ENCODE measurements at regions not wholly inside any gene's neighbourhood (a gene's known extent, or its start where the extent isn't known, plus 50 kb on each side); places are given as distances from the start of the nearest gene placed in this dataset.

- no TSS peak for BruUV-seq (replicated peaks)
- no peaks in the 10 kb centered on the region for H3K4me1 ChIP-seq (ENCODE audit: insufficient read depth, low read length, poor library complexity, severe bottlenecking)
- no peak for TF ChIP-seq EZH2 (IDR thresholded peaks at IDR 0.05; ENCODE audit: borderline replicate concordance, low read depth, low read length, poor library complexity, severe bottlenecking)
- no peak for TF ChIP-seq CTCF (conservative IDR thresholded peaks at IDR 0.05; ENCODE audit: low read depth, low read length)
Measured at GRCh38 chr10:58106211-58107035, 161.3 kb downstream of the IPMK start.

GRCh38 chr10:58104351-58104751, 163.3 kb downstream of the IPMK start:
- no peaks in the 10 kb centered on the region for H3K27me3 ChIP-seq (replicated peaks; ENCODE audit: insufficient read depth, low read depth, low read length, poor library complexity)
- ChIA-PET POLR2A (ENCODE audit: low non-redundant PET) (no interaction called here), CTCF (no interaction called here)
- no peaks in the 10 kb centered on the region for H3K4me1 ChIP-seq (ENCODE audit: insufficient read depth, low read length, poor library complexity, severe bottlenecking)
- intact Hi-C loops (cut with micrococcal nuclease; ENCODE audit: unreplicated experiment) = no loop called here
- no peak for DNase-seq (ENCODE audit: low spot score)
- H3K36me3 ChIP-seq (ENCODE audit: insufficient read depth, low read length, poor library complexity, severe bottlenecking) = no peaks in the 10 kb centered on the region
- no peaks in the 10 kb centered on the region for H3K9me3 ChIP-seq (ENCODE audit: low read depth, low read length, poor library complexity, severe bottlenecking)
- no peak for TF ChIP-seq CTCF (conservative IDR thresholded peaks at IDR 0.05; ENCODE audit: low read depth, low read length)
- no peak for TF ChIP-seq EZH2 (IDR thresholded peaks at IDR 0.05; ENCODE audit: borderline replicate concordance, low read depth, low read length, poor library complexity, severe bottlenecking)
- H3K27ac ChIP-seq (ENCODE audit: low read depth, low read length, poor library complexity, severe bottlenecking) = no peak overlapping the region
- H3K4me3 ChIP-seq (ENCODE audit: low read depth, low read length, poor library complexity, severe bottlenecking) = no peak overlapping the region
- no TSS peak for BruUV-seq (replicated peaks)

More at GRCh38 chr10:58106211-58107035, 161.3 kb downstream of the IPMK start:
- intact Hi-C loops (cut with micrococcal nuclease; ENCODE audit: unreplicated experiment) = no loop called here
- POLR2A ChIA-PET (ENCODE audit: low non-redundant PET) = no interaction called here
- Histone ChIP-seq H3K4me3 (ENCODE audit: low read depth, low read length, poor library complexity, severe bottlenecking) (no peak overlapping the region), H3K36me3 (ENCODE audit: insufficient read depth, low read length, poor library complexity, severe bottlenecking) (no peaks in the 10 kb centered on the region), H3K9me3 (ENCODE audit: low read depth, low read length, poor library complexity, severe bottlenecking) (no peaks in the 10 kb centered on the region), H3K27me3 (replicated peaks; ENCODE audit: insufficient read depth, low read depth, low read length, poor library complexity) (no peaks in the 10 kb centered on the region), H3K27ac (ENCODE audit: low read depth, low read length, poor library complexity, severe bottlenecking) (no peak overlapping the region)
- CTCF ChIA-PET = interaction anchor here (0.7 kb wide), 1 partner anchor 14 kb away, joined by 3 read pairs; no protein-coding TSS in a partner anchor
- no peak for DNase-seq (ENCODE audit: low spot score)

- H3K36me3 ChIP-seq (ENCODE audit: insufficient read depth, low read length, poor library complexity, severe bottlenecking) = no peaks in the 10 kb centered on the region
- TF ChIP-seq CTCF (conservative IDR thresholded peaks at IDR 0.05; ENCODE audit: low read depth, low read length) (no peak), EZH2 (IDR thresholded peaks at IDR 0.05; ENCODE audit: borderline replicate concordance, low read depth, low read length, poor library complexity, severe bottlenecking) (no peak)
- POLR2A ChIA-PET (ENCODE audit: low non-redundant PET) = no interaction called here
- intact Hi-C loops (cut with micrococcal nuclease; ENCODE audit: unreplicated experiment) = no loop called here
- H3K4me1 ChIP-seq (ENCODE audit: insufficient read depth, low read length, poor library complexity, severe bottlenecking) = no peaks in the 10 kb centered on the region
- no peaks in the 10 kb centered on the region for H3K27me3 ChIP-seq (replicated peaks; ENCODE audit: insufficient read depth, low read depth, low read length, poor library complexity)
- CTCF ChIA-PET = no interaction called here
- no peak overlapping the region for H3K27ac ChIP-seq (ENCODE audit: low read depth, low read length, poor library complexity, severe bottlenecking)
- no peak for DNase-seq (ENCODE audit: low spot score)
- BruUV-seq (replicated peaks) = no TSS peak
- H3K4me3 ChIP-seq (ENCODE audit: low read depth, low read length, poor library complexity, severe bottlenecking) = no peak overlapping the region
- H3K9me3 ChIP-seq (ENCODE audit: low read depth, low read length, poor library complexity, severe bottlenecking) = no peaks in the 10 kb centered on the region
Measured at GRCh38 chr10:58102897-58103296, 164.8 kb downstream of the IPMK start.
